NCI-H2171 (cell line): ENCODE measurements at regions not wholly inside any gene's neighbourhood (a gene's known extent, or its start where the extent isn't known, plus 50 kb on each side); places are given as distances from the start of the nearest gene placed in this dataset.

Experiments used
- DNase-seq: peaks from one replicate; lab custom pipeline; 2025; lab: John Stamatoyannopoulos, UW

- no peak for DNase-seq
These were observed 55.1 kb upstream of the PAGE4 start for GRCh38 chrX:49773993-49774392.

GRCh38 chrX:49767236-49767635 is 61.9 kb upstream of the PAGE4 start:
- DNase-seq = no peak

GRCh38 chrX:49762175-49762720 is 66.5 kb upstream of the PAGE1 start:
- no peak for DNase-seq

GRCh38 chrX:49761481-49761880 is 65.7 kb upstream of the PAGE1 start:
- DNase-seq = no peak

- no peak for DNase-seq
These were observed 64.6 kb upstream of the PAGE1 start for GRCh38 chrX:49760290-49760890.

- DNase-seq = no peak
These were observed 60.9 kb upstream of the PAGE1 start for GRCh38 chrX:49756692-49757091.

GRCh38 chrX:49754233-49754857 is 58.6 kb upstream of the PAGE1 start:
- DNase-seq = peak; percentile 1

- no peak for DNase-seq
These were observed 57.9 kb upstream of the PAGE1 start for GRCh38 chrX:49753691-49754090.

- no peak for DNase-seq
These were observed 52.6 kb upstream of the PAGE1 start for GRCh38 chrX:49748211-49748956.

GRCh38 chrX:49746306-49746705 is 50.5 kb upstream of the PAGE1 start:
- DNase-seq = no peak
